ENCODE measurements at regions not wholly inside any gene's neighbourhood (a gene's known extent, or its start where the extent isn't known, plus 50 kb on each side); places are given as distances from the start of the nearest gene placed in this dataset.
"Not testable (repeated sequence)": the region's sequence is repeated elsewhere in the genome, so short reads cannot be mapped to it uniquely, and the experiment has no call there.

DNA sequence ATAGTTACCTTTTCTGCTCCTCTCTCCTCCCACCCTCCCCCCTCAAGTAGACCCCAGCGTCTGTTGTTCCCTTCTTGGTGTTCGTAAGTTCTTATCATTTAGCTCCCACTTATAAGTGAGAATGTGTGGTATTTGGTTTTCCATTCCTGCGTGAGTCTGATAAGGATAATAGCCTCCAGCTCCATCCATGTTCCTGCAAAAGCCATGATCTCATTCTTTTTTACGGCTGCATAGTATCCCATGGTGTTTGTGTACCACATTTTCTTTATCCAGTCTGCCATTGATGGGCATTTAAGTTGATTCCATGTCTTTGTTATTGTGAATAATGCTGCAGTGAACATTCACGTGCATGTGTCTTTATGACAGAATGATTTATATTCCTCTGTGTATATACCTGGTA is 65.3 kb upstream of the FAM20A start:
- not testable (repeated sequence) for TF ChIP-seq CTCF, POLR2AphosphoS5 (IDR thresholded peaks at IDR 0.05)
